HG03103 (cell line): ENCODE measurements at regions not wholly inside any gene's neighbourhood (a gene's known extent, or its start where the extent isn't known, plus 50 kb on each side); places are given as distances from the start of the nearest gene placed in this dataset.
"Not testable (repeated sequence)": the region's sequence is repeated elsewhere in the genome, so short reads cannot be mapped to it uniquely, and the experiment has no call there.

Source experiments
- ATAC-seq: cut with Tn5 transposase; IDR thresholded peaks from one replicate; pipeline ENCODE4 v1.9.1; 2021; ENCODE audit warnings: low read depth; ENCODE audit not compliant: unreplicated experiment

DNA sequence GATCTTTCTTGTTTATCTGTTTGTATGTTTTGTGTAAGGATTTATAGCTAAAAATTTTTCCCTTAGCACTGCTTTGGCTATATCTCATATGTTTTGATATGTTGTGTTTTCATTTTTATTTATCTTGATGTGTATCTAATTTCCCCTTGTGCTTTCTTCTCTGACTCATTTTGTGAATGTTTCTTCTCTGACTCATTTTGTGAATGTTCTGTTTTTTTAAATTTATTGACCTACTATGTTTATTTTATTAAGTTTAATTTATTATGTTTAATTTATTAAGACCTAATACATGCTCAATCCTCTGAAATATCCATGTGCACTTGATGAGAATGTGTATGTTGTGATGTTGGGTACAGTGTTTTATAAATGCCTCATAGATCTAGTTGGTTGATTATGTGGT is 793.5 kb upstream of the CADM2 start:
- ATAC-seq: no peak

DNA sequence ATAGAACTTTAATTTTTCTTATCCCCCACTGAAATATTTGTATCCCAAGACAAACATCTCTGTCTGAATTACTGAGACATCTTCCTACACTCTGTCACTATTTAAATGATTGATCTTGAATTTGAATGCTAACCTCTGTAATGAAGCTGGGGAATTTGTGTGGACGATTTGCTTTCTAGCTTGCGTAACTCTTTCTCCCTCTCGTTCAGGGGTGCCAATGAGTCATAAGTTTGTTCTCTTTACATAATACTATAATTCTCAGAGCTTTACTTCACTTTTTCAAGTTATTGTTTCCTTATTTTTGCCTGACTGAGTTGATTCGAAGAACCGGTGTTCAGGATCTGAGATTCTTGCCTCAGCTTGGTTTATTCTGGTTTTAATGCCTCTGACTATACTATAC is 783.3 kb upstream of the CADM2 start:
- no peak for ATAC-seq

DNA sequence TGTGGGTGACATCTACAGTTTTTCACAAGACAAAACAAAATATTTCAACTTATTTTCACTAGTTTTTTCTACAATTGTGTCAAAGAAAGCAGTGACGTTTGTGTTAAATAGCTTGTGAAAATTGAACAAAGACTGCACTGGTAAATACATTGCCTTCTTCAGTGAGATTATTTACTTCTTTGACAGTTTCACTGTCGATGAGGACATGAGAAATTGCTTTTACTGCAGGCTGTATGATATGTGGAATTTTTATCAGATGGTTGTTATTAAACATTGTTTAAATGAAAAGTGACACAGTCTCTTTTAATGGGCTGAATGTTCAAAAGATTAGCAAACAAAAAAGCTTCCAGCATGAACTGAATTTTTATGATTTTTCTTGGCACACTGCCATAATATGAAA is 773.9 kb upstream of the CADM2 start:
- ATAC-seq: no peak

DNA sequence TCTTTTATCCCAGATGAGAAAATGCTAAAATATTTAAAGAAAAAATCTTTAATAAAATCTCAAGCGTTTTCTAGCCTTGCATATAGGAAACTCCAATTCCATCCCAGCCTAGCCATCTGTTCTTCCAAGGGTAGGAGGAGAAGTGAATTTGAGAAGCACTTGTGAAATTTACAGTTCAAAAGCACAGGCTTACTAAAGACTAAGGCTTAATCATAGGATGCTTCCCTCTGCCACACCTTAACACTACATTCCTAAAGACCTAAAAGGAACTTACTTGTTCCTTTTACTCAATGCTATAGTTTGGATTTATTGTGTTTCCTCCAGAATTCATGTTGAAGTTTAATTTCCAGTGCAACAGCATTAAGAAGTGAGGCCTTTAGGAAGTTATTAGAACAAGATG is 764.8 kb upstream of the CADM2 start:
- no peak for ATAC-seq

DNA sequence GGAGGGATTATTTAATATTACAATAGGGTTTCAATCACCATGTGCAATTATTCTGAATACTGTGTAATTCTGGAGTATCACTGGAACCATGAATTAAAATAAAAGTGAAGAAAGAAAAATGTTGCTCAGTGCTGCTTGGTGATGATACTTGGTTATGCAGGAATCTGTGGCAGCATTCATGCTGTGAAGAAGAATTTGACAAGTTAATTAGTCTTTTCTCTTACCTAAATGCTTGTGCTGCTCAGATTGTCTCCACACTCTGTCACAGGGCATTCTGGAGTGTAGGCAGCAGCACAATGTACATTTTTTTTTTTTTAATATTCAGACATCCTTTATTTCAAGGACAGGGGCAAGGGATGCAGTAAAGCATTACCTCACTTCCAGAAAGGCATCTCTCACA is 749.3 kb upstream of the CADM2 start:
- ATAC-seq: no peak

DNA sequence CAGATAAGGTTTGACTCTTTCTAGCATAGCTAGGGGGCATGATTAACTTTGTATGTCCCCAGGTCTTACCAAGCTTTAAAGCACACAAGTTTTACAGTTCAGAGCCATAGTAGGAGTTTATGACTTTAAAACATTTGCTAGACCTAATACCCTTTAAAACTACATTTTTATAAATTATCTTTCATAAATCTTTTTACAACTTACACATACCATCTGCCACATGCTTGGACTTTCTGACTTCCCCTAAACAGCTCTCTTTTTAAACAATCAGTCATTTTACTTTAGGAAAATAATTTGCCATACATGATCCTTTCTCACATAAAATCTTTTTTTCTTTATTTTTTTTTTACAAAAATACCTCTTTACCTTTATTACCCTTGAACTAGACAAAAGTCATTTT is 735.3 kb upstream of the CADM2 start:
- no peak for ATAC-seq

DNA sequence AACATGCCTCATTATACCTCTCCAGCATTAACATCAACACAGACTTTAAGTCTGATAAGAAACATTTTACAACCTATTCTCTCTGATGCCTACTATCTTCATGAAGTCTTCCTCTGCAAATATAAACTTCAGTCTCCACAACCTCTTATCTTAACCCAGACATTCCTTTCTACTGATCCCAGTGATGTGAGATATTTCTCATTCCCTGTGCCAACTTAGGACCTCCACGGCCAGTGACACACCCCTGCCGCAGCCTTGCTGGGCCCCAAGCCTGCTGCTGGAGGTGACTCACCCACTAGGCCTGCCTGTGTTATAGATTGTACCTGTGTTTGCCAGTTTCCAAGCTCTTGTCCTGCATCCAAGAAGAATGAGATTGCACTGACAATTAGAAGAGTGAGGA is 734.5 kb upstream of the CADM2 start:
- no peak for ATAC-seq

DNA sequence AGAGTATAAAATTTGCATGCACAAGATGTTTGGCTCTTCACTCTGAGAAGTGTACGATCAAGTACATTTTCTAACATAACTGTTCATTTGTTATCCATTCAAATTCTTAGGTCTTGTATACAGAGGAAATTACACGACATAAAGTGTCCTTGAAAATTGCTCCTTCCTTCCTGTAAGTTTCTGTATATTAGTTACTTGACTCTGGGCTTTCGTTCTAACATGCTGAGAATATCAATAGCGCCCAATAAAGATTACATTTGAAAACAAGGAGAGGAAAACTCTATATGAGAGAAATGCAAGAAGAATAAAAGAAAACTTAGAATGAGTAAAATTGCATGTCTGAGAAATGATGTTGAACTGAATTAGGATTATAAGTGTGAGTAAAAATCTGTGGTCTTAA is 722.5 kb upstream of the CADM2 start:
- no peak for ATAC-seq

DNA sequence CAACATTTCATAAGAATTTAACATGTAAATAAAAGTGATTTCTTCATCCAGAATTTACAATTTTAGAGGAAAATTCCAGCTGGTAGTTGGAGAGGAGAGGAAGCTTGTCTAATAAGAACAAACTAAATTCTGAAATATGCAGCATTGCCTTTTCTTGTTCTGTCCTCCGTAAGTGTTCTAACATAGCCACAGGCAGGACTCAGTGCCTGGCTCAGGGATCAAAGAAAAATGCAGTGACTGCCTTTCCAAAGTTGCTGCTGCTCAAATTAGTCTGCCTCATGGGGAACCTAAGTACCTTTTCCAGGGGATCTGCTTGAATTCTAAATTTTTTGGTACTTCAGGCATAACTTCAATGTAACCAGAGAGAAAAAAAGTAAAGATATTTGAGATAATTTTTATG is 713.0 kb upstream of the CADM2 start:
- ATAC-seq: no peak

DNA sequence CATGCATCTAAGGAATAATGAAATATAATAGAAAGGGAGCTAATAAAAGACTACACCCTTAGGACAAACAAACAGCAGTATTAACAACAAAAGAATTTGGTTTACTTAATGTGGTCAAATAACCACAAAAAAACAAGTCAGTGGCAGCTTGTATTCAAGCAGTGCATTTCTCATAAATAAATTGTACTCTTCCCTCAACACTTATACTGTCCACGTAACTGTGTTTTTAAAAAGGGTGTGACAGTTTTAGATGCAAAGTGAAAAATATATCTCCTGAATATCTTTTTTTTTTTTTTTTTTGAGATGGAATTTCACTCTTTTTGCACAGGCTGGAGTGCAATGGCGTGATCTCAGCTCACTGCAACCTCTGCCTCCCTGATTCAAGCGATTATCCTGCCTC is 698.2 kb upstream of the CADM2 start:
- ATAC-seq: no peak

DNA sequence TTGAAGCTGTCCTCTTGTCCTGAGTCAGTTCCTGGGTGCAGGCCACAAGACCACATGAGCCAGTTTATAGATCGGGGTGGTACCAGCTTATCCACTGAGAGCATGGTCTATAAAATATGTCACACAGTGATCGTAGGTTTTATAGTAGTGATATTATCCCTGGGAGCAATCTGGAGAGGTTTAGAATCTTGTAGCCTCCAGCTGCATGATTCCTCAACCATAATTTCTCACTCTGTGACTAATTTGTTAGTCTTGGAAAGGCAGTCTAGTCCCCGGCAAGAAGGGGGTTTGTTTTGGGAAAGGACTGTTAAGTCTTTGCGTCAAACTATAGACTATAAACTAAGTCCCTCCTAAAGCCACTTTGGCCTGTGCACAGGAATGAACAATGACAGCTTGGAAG is 693.0 kb upstream of the CADM2 start:
- ATAC-seq: no peak

DNA sequence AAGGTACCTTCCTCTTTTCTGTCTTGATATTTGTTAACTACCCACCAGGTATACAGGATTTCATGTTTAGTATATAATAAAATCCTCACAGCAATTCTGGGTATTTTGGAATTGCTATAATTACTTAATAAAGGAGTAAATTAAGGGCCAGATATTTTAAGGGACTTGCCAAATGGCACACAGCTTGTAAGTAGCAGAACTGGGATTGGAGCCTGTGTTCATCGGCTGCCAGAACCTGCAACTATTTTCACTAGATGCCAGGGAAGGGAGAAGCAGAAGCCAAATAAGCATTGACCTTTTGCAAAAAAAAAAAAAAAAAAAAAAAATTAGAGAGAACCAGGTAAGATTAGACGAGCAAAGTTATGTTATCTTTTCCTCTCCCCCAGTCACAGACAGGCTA is 683.3 kb upstream of the CADM2 start:
- no peak for ATAC-seq

DNA sequence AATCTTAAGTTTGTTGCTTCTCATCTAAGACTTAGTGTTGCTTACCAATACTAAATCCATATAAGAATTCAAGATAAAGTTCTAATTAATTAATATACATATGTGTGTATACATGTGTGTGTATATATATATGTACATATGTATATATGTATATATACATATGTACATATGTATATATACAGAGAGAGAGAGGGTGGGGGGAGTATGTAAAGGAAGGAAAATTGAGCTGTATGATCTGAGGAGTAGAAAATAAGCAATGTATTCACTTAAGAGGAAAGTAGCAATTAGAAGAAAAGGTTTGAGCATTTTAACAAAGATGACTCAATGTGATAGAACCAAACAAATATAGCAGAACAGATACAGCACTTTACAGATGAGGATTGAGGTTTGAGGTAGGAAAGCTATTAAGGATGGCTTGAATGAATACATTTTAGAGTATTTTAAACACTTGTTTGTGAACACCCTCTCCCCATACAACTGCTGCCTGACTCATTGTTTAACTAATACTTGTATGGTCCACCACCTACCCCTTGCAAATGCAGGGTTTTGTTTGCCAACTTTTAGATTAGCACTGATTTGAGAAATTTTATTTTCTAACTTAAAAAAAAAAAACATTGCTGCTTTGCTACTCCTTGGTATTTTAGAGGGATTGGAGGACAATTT is 681.1 kb upstream of the CADM2 start:
- no peak for ATAC-seq

DNA sequence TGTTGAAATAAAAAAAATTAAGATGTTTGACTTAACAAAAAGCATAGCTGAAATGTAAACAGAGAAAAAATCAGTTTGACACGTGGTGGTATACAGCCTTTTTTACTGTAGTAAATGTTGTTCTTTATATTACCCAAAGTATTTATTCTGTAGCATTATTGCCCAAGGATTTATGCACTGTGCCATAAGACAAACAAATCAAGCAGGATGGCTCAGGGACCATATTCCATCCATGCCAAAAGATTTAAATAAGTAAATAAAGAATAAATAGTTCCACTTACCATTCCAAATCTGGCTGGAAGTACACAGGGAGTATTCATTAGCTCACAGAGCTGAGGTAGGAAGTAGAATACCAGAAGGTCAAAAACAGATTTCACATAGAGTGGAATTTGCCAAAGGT is 666.7 kb upstream of the CADM2 start:
- ATAC-seq: no peak

DNA sequence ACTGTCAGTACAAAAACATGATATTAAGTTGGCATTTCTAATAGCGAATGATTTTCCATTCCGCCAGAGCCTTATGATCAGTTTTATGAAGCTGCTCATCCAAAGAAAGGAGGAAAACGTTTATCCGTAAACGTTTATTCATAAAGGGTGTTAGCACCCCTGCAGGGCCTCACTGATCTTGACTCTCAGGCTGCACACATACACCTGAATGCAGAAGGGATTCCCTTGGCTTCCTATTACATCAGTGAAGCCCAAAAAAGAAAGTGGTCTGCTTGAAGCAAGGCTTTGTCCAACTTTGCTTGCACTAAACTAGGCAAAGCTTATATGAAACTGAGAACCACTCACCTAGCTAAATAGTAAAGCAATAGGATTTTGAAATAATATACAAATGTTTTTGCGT is 659.5 kb upstream of the CADM2 start:
- no peak for ATAC-seq

DNA sequence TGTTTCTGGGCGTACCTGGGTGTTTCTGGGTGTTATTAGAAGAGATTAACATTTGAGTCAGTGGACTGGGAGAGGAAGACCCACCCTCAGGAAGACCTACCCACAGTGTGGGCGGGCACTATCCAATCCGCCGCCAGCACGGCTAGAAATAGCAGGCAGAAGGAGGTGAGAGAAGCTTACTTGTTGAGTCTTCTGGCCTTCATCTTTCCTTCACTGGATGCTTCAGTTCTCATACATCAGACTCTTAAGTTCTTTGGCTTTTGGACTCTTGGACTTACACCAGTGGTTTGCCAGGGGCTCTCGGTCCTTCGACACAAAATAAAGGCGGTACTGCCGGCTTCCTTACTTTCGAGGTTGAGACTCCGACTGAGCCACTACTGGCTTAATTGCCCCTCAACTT is 654.6 kb upstream of the CADM2 start:
- no peak for ATAC-seq

DNA sequence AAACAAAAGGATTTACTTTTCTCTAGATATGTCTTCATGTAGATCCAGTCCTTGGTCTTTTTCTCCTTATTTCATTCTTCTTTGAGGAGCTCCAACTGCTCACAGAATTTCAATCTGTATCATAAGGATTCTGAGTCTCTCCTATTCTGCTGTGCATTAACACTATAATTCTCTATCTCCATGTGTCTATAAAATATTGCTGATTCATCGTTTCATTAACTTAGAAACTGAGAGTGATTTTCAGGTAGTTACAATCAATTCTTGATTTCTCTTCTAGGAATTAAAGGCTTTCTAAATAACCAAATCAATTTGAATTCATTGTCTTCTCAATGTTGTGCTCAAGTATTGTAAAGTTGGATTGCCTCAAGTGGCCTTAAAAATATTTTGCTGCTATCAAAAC is 651.5 kb upstream of the CADM2 start:
- ATAC-seq: no peak

DNA sequence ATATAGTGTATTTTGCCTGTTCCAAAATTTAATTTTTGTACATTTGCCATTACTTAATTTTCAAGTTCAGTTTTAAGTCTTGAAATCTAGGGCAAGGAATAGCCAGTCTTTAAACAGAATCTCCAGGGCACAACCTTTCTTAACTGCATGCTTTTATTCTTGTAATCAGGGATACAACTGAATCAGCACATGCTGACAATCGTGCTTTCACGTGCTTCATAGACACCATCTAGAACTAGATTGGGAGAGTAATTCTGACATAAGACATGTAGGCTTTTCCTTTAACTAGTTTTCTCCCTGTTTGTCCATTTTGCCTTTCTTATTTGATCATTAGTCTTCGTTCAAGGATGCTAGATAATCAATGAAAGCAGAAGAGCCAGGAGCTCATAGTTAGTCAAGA is 650.4 kb upstream of the CADM2 start:
- no peak for ATAC-seq

DNA sequence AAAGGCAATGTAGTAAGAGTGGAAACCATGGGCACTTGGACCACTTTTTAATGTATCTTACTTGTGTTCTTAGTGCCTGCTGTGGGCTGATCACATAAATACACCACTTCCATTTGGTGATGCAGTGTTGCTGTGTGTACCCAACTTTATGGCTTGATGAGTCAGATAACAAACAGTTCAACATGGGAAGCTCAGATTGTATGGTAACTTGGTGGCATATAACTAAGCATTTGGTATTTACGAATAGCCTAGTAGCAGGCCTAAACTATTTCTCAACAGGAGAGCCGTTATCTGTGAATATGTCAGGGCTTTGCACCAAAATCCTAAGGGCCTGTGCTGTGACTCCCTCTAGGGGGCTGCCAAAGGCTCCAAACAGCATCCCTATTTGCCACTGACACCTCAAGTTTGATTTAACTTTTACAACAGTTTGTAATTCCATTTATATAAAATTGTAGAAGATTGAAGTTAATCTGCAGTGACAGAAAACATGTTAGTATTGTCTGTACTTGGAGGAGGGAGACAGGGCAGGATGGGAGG is 640.4 kb upstream of the CADM2 start:
- ATAC-seq: no peak

DNA sequence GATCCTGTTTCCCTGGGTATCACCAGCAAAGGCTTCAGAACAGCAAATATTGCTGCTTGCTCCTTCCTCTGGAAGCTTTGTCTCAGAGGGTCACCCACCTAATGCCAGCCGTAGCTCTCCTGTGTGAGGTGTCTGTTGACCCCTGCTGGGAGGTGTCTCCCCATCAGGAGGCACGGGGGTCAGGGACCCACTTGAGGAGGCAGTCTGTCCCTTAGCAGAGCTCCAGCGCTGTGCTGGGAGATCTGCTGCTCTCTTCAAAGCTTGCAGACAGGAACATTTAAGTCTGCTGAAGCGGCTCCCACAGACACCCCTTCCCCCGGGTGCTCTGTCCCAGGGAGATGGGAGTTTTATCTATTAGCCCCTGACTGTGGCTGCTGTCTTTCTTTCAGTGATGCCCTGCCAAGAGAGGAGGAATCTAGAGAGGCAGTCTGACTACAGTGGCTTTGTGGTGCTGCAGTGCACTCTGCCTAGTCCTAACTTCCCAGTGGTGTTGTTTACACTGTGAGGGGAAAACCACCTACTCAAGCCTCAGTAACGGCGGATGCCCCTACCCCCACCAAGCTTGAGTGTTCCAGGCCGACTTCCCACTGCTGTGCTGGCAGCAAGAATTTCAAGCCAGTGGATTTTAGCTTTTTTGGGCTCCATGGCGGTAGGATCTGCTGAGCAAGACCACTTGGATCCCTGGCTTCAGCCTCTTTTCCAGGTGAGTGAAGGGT is 593.1 kb upstream of the CADM2 start:
- not testable (repeated sequence) for ATAC-seq
